Natural killer cell (primary cell): ENCODE measurements at regions not wholly inside any gene's neighbourhood (a gene's known extent, or its start where the extent isn't known, plus 50 kb on each side); places are given as distances from the start of the nearest gene placed in this dataset.
"Not testable (repeated sequence)": the region's sequence is repeated elsewhere in the genome, so short reads cannot be mapped to it uniquely, and the experiment has no call there.

Experiments
- ATAC-seq, 3 donors: fragments of 150-1000 bp in 2 of 3; fragments of 200-7000 bp in 1 of 3; cut with Tn5 transposase; 1 replicate in 1 of 3; 2 replicates in 2 of 3; pipeline ENCODE4 v1.10.0; 2021; ENCODE audit warnings: mild to moderate bottlenecking in 2 of 3, moderate library complexity in 2 of 3
- DNase-seq, 2 donors: peaks; one replicate each; pipeline versions ENCODE4 v3.0.0 to v3.0.0-alpha.2; 2013 to 2021; ENCODE audit warnings: mixed read lengths in 1 of 2
- H3K27ac ChIP-seq: one replicate; pipeline ENCODE4 v1.5.1; 2013; ENCODE audit warnings: mild to moderate bottlenecking, low read length
- H3K27me3 ChIP-seq: one replicate; pipeline ENCODE4 v1.6.1; 2013; ENCODE audit warnings: low read length; ENCODE audit not compliant: control insufficient read depth, insufficient read depth
- H3K36me3 ChIP-seq: one replicate; pipeline ENCODE4 v1.6.1; 2013; ENCODE audit warnings: low read length; ENCODE audit not compliant: control insufficient read depth, insufficient read depth
- H3K4me1 ChIP-seq: one replicate; pipeline ENCODE4 v1.6.1; 2013; ENCODE audit warnings: low read length; ENCODE audit not compliant: control insufficient read depth, insufficient read depth
- H3K4me3 ChIP-seq: one replicate; pipeline ENCODE4 v1.5.1; 2013; ENCODE audit warnings: low read length
- H3K9me3 ChIP-seq: one replicate; pipeline ENCODE4 v1.6.1; 2013; ENCODE audit warnings: low read length; ENCODE audit not compliant: control insufficient read depth, insufficient read depth
- H3K27ac Mint-ChIP-seq, 2 donors: one replicate each; pipeline ENCODE4 v1.8.0; 2022; ENCODE audit warnings: mild to moderate bottlenecking in 2 of 2, mixed read lengths in 2 of 2, moderate library complexity in 1 of 2
- H3K27me3 Mint-ChIP-seq, 2 donors: one replicate each; pipeline ENCODE4 v1.8.0; 2022; ENCODE audit warnings: low read depth in 2 of 2, mixed read lengths in 2 of 2
- H3K36me3 Mint-ChIP-seq: one replicate; pipeline ENCODE4 v1.8.0; 2022; ENCODE audit warnings: mixed read lengths
- H3K4me1 Mint-ChIP-seq, 2 donors: one replicate each; pipeline ENCODE4 v1.8.0; 2022; ENCODE audit warnings: mixed read lengths in 2 of 2
- H3K4me3 Mint-ChIP-seq: one replicate; pipeline ENCODE4 v1.8.0; 2022; ENCODE audit warnings: mild to moderate bottlenecking, moderate library complexity, mixed read lengths
- H3K9me3 Mint-ChIP-seq, 2 donors: one replicate each; pipeline ENCODE4 v1.8.0; 2022; ENCODE audit warnings: mixed read lengths in 2 of 2
- CTCF ChIP-seq: fragments of 200-600 bp; IDR thresholded peaks from one replicate; pipeline ENCODE4 v1.8.0; 2022; ENCODE audit warnings: antibody characterized with exemption
- WGBS: methylation state at CpG from one replicate; pipeline ENCODE4 v1.1.7; 2013; ENCODE audit warnings: missing lambda C conversion rate; ENCODE audit not compliant: insufficient coverage; 5-methylcytosine and 5-hydroxymethylcytosine counted together
- intact Hi-C: fragments of 100-400 bp; cut with micrococcal nuclease; formaldehyde crosslinking; loops from one replicate; pipeline ENCODE4 v1.14.2; 2022

GRCh38 chr2:107534926-107535325 is 291.8 kb upstream of the RGPD4 start:
- Mint-ChIP-seq H3K9me3 (peaks cover 15 to 19% of the 10 kb centered on the region in 2 donors), H3K4me1 (no peaks in the 10 kb centered on the region), H3K27ac (no peak overlapping the region), H3K27me3 (no peaks in the 10 kb centered on the region), H3K4me3 (no peak overlapping the region), H3K36me3 (no peaks in the 10 kb centered on the region)
- no peak overlapping the region for H3K4me3 ChIP-seq
- H3K27ac ChIP-seq, result no peak overlapping the region
- intact Hi-C loops, result no loop called here
- DNase-seq, result no peak
- ATAC-seq, result no peak
- no peaks in the 10 kb centered on the region for H3K4me1 ChIP-seq
- no peak for TF ChIP-seq CTCF
- H3K36me3 ChIP-seq, result no peaks in the 10 kb centered on the region
- H3K27me3 ChIP-seq, result no peaks in the 10 kb centered on the region
- H3K9me3 ChIP-seq, result no peaks in the 10 kb centered on the region
- WGBS, result 95% methylated on average over 9 of the region's 9 CpGs

- H3K27me3 ChIP-seq, result not testable (repeated sequence)
Measured at GRCh38 chr2:107535905-107536689, 290.6 kb upstream of the RGPD4 start.

GRCh38 chr2:107542314-107542740 is 284.4 kb upstream of the RGPD4 start:
- no peak overlapping the region for H3K27ac Mint-ChIP-seq
- intact Hi-C loops, result no loop called here
- Histone ChIP-seq H3K4me1 (no peaks in the 10 kb centered on the region), H3K36me3 (no peaks in the 10 kb centered on the region), H3K27me3 (no peaks in the 10 kb centered on the region), H3K4me3 (no peak overlapping the region), H3K9me3 (peaks cover 3% of the 10 kb centered on the region), H3K27ac (no peak overlapping the region)
- ATAC-seq (no peak), DNase-seq (no peak)
- WGBS, result 82% methylated on average over 5 of the region's 5 CpGs
- H3K27me3 Mint-ChIP-seq, result no peaks in the 10 kb centered on the region
- H3K9me3 Mint-ChIP-seq, result peaks cover 4 to 8% of the 10 kb centered on the region in 2 donors
- H3K36me3 Mint-ChIP-seq, result no peaks in the 10 kb centered on the region
- no peak for TF ChIP-seq CTCF
- no peaks in the 10 kb centered on the region for H3K4me1 Mint-ChIP-seq
- H3K4me3 Mint-ChIP-seq, result no peak overlapping the region

More at GRCh38 chr2:107535905-107536689, 290.6 kb upstream of the RGPD4 start:
- H3K4me3 ChIP-seq, H3K27me3 Mint-ChIP-seq, H3K9me3 ChIP-seq, H3K27ac ChIP-seq, intact Hi-C loops, H3K36me3 ChIP-seq, H3K4me1 Mint-ChIP-seq, H3K4me3 Mint-ChIP-seq, H3K27ac Mint-ChIP-seq, ATAC-seq, H3K36me3 Mint-ChIP-seq, DNase-seq, H3K4me1 ChIP-seq: not testable (repeated sequence)
- H3K9me3 Mint-ChIP-seq, result peaks cover 22% of the 10 kb centered on the region in 2 donors
- 87% methylated on average over 27 of the region's 28 CpGs for WGBS

GRCh38 chr2:107543793-107544192 is 282.9 kb upstream of the RGPD4 start:
- Histone ChIP-seq H3K36me3 (no peaks in the 10 kb centered on the region), H3K27ac (no peak overlapping the region), H3K27me3 (no peaks in the 10 kb centered on the region), H3K9me3 (peaks cover 3% of the 10 kb centered on the region), H3K4me1 (no peaks in the 10 kb centered on the region), H3K4me3 (no peak overlapping the region)
- DNase-seq (no peak), ATAC-seq (no peak)
- no peak overlapping the region for H3K27ac Mint-ChIP-seq
- H3K4me1 Mint-ChIP-seq, result no peaks in the 10 kb centered on the region
- no peak overlapping the region for H3K4me3 Mint-ChIP-seq
- intact Hi-C loops, result no loop called here
- peaks cover 4 to 8% of the 10 kb centered on the region in 2 donors for H3K9me3 Mint-ChIP-seq
- 87% methylated on average over 3 of the region's 3 CpGs for WGBS
- no peak for TF ChIP-seq CTCF
- no peaks in the 10 kb centered on the region for H3K27me3 Mint-ChIP-seq
- H3K36me3 Mint-ChIP-seq, result no peaks in the 10 kb centered on the region
